GM18907 (cell line): ENCODE measurements at regions not wholly inside any gene's neighbourhood (a gene's known extent, or its start where the extent isn't known, plus 50 kb on each side); places are given as distances from the start of the nearest gene placed in this dataset.
"Not testable (repeated sequence)": the region's sequence is repeated elsewhere in the genome, so short reads cannot be mapped to it uniquely, and the experiment has no call there.

ENCODE experiments used
- ATAC-seq: cut with Tn5 transposase; IDR thresholded peaks from one replicate; pipeline ENCODE4 v1.9.1; 2021; ENCODE audit warnings: mild to moderate bottlenecking, moderate library complexity; ENCODE audit not compliant: unreplicated experiment

GRCh38 chr14:106605548-106606448 lies 1079.4 kb downstream of the TMEM121 start:
- ATAC-seq: no peak

GRCh38 chr14:106606936-106607335 lies 1080.6 kb downstream of the TMEM121 start:
- no peak for ATAC-seq

- ATAC-seq: no peak
Measured at GRCh38 chr14:106610691-106611090, 1084.3 kb downstream of the TMEM121 start.

GRCh38 chr14:106613256-106613655 lies 1086.9 kb downstream of the TMEM121 start:
- no peak for ATAC-seq

GRCh38 chr14:106618471-106618951 lies 1092.1 kb downstream of the TMEM121 start:
- not testable (repeated sequence) for ATAC-seq

- ATAC-seq: no peak
Measured at GRCh38 chr14:106619606-106620005, 1093.2 kb downstream of the TMEM121 start.

- ATAC-seq: no peak
Measured at GRCh38 chr14:106620368-106620767, 1094.0 kb downstream of the TMEM121 start.

GRCh38 chr14:106622200-106622745 lies 1095.9 kb downstream of the TMEM121 start:
- no peak for ATAC-seq

- no peak for ATAC-seq
Measured at GRCh38 chr14:106625186-106625585, 1098.8 kb downstream of the TMEM121 start.

GRCh38 chr14:106626469-106626868 lies 1100.1 kb downstream of the TMEM121 start:
- ATAC-seq: not testable (repeated sequence)

- not testable (repeated sequence) for ATAC-seq
Measured at GRCh38 chr14:106626942-106627588, 1100.7 kb downstream of the TMEM121 start.

- ATAC-seq: no peak
Measured at GRCh38 chr14:106631879-106632278, 1105.5 kb downstream of the TMEM121 start.

GRCh38 chr14:106633721-106634120 lies 1107.3 kb downstream of the TMEM121 start:
- ATAC-seq: no peak

GRCh38 chr14:106635569-106635968 lies 1109.2 kb downstream of the TMEM121 start:
- ATAC-seq: no peak

- ATAC-seq: not testable (repeated sequence)
Measured at GRCh38 chr14:106638786-106639452, 1112.5 kb downstream of the TMEM121 start.

- no peak for ATAC-seq
Measured at GRCh38 chr14:106642090-106642489, 1115.7 kb downstream of the TMEM121 start.

GRCh38 chr14:106642971-106643370 lies 1116.6 kb downstream of the TMEM121 start:
- not testable (repeated sequence) for ATAC-seq

- ATAC-seq: not testable (repeated sequence)
Measured at GRCh38 chr14:106648874-106649273, 1122.5 kb downstream of the TMEM121 start.

- no peak for ATAC-seq
Measured at GRCh38 chr14:106651016-106651415, 1124.6 kb downstream of the TMEM121 start.

GRCh38 chr14:106652494-106652893 lies 1126.1 kb downstream of the TMEM121 start:
- ATAC-seq: peak; percentile 56

GRCh38 chr14:106657460-106657859 lies 1131.1 kb downstream of the TMEM121 start:
- peak; percentile 56 for ATAC-seq
